Inferior parietal cortex (tissue), 1 donor: ENCODE measurements at regions not wholly inside any gene's neighbourhood (a gene's known extent, or its start where the extent isn't known, plus 50 kb on each side); places are given as distances from the start of the nearest gene placed in this dataset.

Source experiments
- DNase-seq: peaks from one replicate; pipeline ENCODE4 v3.0.0-alpha.2; 2016; ENCODE audit errors: extremely low spot score

GRCh38 chr4:149296503-149296902 is 519.1 kb downstream of the IQCM start:
- no peak for DNase-seq

GRCh38 chr4:149296084-149296483 is 519.6 kb downstream of the IQCM start:
- DNase-seq, result no peak

- DNase-seq, result no peak
Measured at GRCh38 chr4:149294601-149295000, 521.0 kb downstream of the IQCM start.

GRCh38 chr4:149293046-149293649 is 522.5 kb downstream of the IQCM start:
- DNase-seq, result no peak

- DNase-seq, result no peak
Measured at GRCh38 chr4:149292425-149293007, 523.1 kb downstream of the IQCM start.

GRCh38 chr4:149291463-149291862 is 524.2 kb downstream of the IQCM start:
- DNase-seq, result no peak

GRCh38 chr4:149280806-149281205 is 534.8 kb downstream of the IQCM start:
- DNase-seq, result no peak

GRCh38 chr4:149279776-149280175 is 535.9 kb downstream of the IQCM start:
- DNase-seq, result no peak

- no peak for DNase-seq
Measured at GRCh38 chr4:149279331-149279730, 536.3 kb downstream of the IQCM start.

GRCh38 chr4:149277705-149278104 is 537.9 kb downstream of the IQCM start:
- DNase-seq, result no peak

- DNase-seq, result no peak
Measured at GRCh38 chr4:149269835-149270234, 545.8 kb downstream of the IQCM start.

GRCh38 chr4:149266301-149266700 is 549.3 kb downstream of the IQCM start:
- DNase-seq, result no peak

GRCh38 chr4:149265645-149266044 is 550.0 kb downstream of the IQCM start:
- no peak for DNase-seq

- no peak for DNase-seq
Measured at GRCh38 chr4:149264093-149264733, 551.4 kb downstream of the IQCM start.

- DNase-seq, result no peak
Measured at GRCh38 chr4:149248191-149248764, 567.4 kb downstream of the IQCM start.

- DNase-seq, result no peak
Measured at GRCh38 chr4:149247164-149247563, 568.5 kb downstream of the IQCM start.

GRCh38 chr4:149245333-149245732 is 570.3 kb downstream of the IQCM start:
- no peak for DNase-seq

GRCh38 chr4:149238097-149238496 is 577.5 kb downstream of the IQCM start:
- no peak for DNase-seq

GRCh38 chr4:149234798-149235197 is 580.8 kb downstream of the IQCM start:
- no peak for DNase-seq

- DNase-seq, result no peak
Measured at GRCh38 chr4:149223659-149224058, 592.0 kb downstream of the IQCM start.

GRCh38 chr4:149218672-149219071 is 597.0 kb downstream of the IQCM start:
- DNase-seq, result no peak

- DNase-seq, result no peak
Measured at GRCh38 chr4:149214301-149214700, 601.3 kb downstream of the IQCM start.

- DNase-seq, result no peak
Measured at GRCh38 chr4:149211876-149212275, 603.8 kb downstream of the IQCM start.
